Fibroblast of lung (primary cell): ENCODE measurements at regions not wholly inside any gene's neighbourhood (a gene's known extent, or its start where the extent isn't known, plus 50 kb on each side); places are given as distances from the start of the nearest gene placed in this dataset.

Source experiments
- DNase-seq, 2 donors: peaks; one replicate each; pipeline versions ENCODE4 v3.0.0 to v3.0.0-alpha.2; 2010; ENCODE audit warnings: low read depth in 2 of 2
- H2AFZ ChIP-seq: 2 replicates; pipeline ENCODE4 v1.5.1; 2012; ENCODE audit warnings: low read length, control low read depth, inconsistent platforms
- H3K27ac ChIP-seq: 2 replicates; pipeline ENCODE4 v1.5.1; 2011; ENCODE audit warnings: low read length, control low read depth; ENCODE audit not compliant: insufficient read depth
- H3K27me3 ChIP-seq: 2 replicates; pipeline ENCODE4 v1.5.1; 2011; ENCODE audit warnings: mild to moderate bottlenecking, low read length; ENCODE audit not compliant: control insufficient read depth, insufficient read depth
- H3K36me3 ChIP-seq: 2 replicates; pipeline ENCODE4 v1.5.1; 2011; ENCODE audit warnings: low read length; ENCODE audit not compliant: control insufficient read depth, insufficient read depth
- H3K4me1 ChIP-seq: 2 replicates; pipeline ENCODE4 v1.5.1; 2011; ENCODE audit warnings: low read length; ENCODE audit not compliant: control insufficient read depth, insufficient read depth; ENCODE audit errors: extremely low read depth
- H3K4me2 ChIP-seq: 2 replicates; pipeline ENCODE4 v1.5.1; 2011; ENCODE audit warnings: low read length, control low read depth; ENCODE audit not compliant: insufficient read depth; ENCODE audit errors: extremely low read depth
- H3K4me3 ChIP-seq, 4 experiments: fragments of 200-600 bp in 1 of 4; sonication (generic) in 1 of 4; replicated peaks in 1 of 4; 2 replicates each; pipeline ENCODE4 v1.5.1; 2011 to 2016; ENCODE audit warnings: low read length in 4 of 4, low read depth in 3 of 4, mild to moderate bottlenecking in 3 of 4, control low read depth in 2 of 4, inconsistent platforms in 1 of 4, mixed read lengths in 1 of 4; ENCODE audit not compliant: insufficient read depth in 1 of 4; ENCODE audit errors: control extremely low read depth in 1 of 4
- H3K79me2 ChIP-seq: 2 replicates; pipeline ENCODE4 v1.5.1; 2012; ENCODE audit warnings: mild to moderate bottlenecking, low read length, inconsistent platforms; ENCODE audit not compliant: control insufficient read depth, insufficient read depth
- H3K9ac ChIP-seq: 2 replicates; pipeline ENCODE4 v1.5.1; 2011; ENCODE audit warnings: mild to moderate bottlenecking, low read length, control low read depth; ENCODE audit not compliant: insufficient read depth
- H3K9me3 ChIP-seq: 2 replicates; pipeline ENCODE4 v1.5.1; 2012; ENCODE audit warnings: low read depth, low read length; ENCODE audit not compliant: control insufficient read depth, insufficient read depth
- H4K20me1 ChIP-seq: 2 replicates; pipeline ENCODE4 v1.5.1; 2011; ENCODE audit warnings: low read length; ENCODE audit not compliant: control insufficient read depth, insufficient read depth; ENCODE audit errors: extremely low read depth
- CTCF ChIP-seq, 2 donors: IDR thresholded peaks in 1 of 2; conservative IDR thresholded peaks in 1 of 2; 1 replicate in 1 of 2; 2 replicates in 1 of 2; pipeline ENCODE4 v1.5.1; 2011 to 2012; ENCODE audit warnings: low read length in 2 of 2, control low read depth in 1 of 2, inconsistent platforms in 1 of 2, low read depth in 1 of 2, mild to moderate bottlenecking in 1 of 2
- EZH2 ChIP-seq: IDR thresholded peaks from 2 replicates; pipeline ENCODE4 v1.5.1; 2012; ENCODE audit warnings: low read length, control low read depth, mild to moderate bottlenecking; ENCODE audit errors: missing control alignments

GRCh38 chr12:30104971-30105370 is 321.2 kb upstream of the TMTC1 start:
- H3K4me2 ChIP-seq = no peak overlapping the region
- TF ChIP-seq CTCF (conservative IDR thresholded peaks at IDR 0.05 in 1 of 2, IDR thresholded peaks at IDR 0.05 in 1 of 2; ENCODE audit: low read depth in 1 of 2, low read length in 2 of 2) (no peak), EZH2 (no peak)
- H3K36me3 ChIP-seq = no peaks in the 10 kb centered on the region
- H3K27ac ChIP-seq = no peak overlapping the region
- H3K4me3 ChIP-seq = no peak overlapping the region
- H3K9ac ChIP-seq = no peak overlapping the region
- no peaks in the 10 kb centered on the region for H3K9me3 ChIP-seq
- no peaks in the 10 kb centered on the region for H3K4me1 ChIP-seq
- H4K20me1 ChIP-seq = no peaks in the 10 kb centered on the region
- H3K27me3 ChIP-seq = no peaks in the 10 kb centered on the region
- no peaks in the 10 kb centered on the region for H3K79me2 ChIP-seq
- no peak overlapping the region for H2AFZ ChIP-seq
- no peak for DNase-seq

GRCh38 chr12:30100741-30101140 is 317.0 kb upstream of the TMTC1 start:
- Histone ChIP-seq H3K9ac (no peak overlapping the region), H3K79me2 (no peaks in the 10 kb centered on the region), H3K27ac (no peak overlapping the region), H3K36me3 (no peaks in the 10 kb centered on the region), H3K4me2 (no peak overlapping the region), H3K4me3 (no peak overlapping the region), H4K20me1 (no peaks in the 10 kb centered on the region), H2AFZ (no peak overlapping the region), H3K4me1 (no peaks in the 10 kb centered on the region), H3K27me3 (no peaks in the 10 kb centered on the region), H3K9me3 (no peaks in the 10 kb centered on the region)
- no peak for TF ChIP-seq CTCF (conservative IDR thresholded peaks at IDR 0.05 in 1 of 2, IDR thresholded peaks at IDR 0.05 in 1 of 2; ENCODE audit: low read depth in 1 of 2, low read length in 2 of 2)
- TF ChIP-seq EZH2 = no peak
- peak in 1 of 2 donors; percentile 83 for DNase-seq

- no peaks in the 10 kb centered on the region for H3K4me1 ChIP-seq
- H2AFZ ChIP-seq = no peak overlapping the region
- H3K36me3 ChIP-seq = no peaks in the 10 kb centered on the region
- no peaks in the 10 kb centered on the region for H3K27me3 ChIP-seq
- no peak overlapping the region for H3K4me3 ChIP-seq
- H3K27ac ChIP-seq = no peak overlapping the region
- no peak overlapping the region for H3K9ac ChIP-seq
- H3K79me2 ChIP-seq = no peaks in the 10 kb centered on the region
- H3K9me3 ChIP-seq = no peaks in the 10 kb centered on the region
- no peaks in the 10 kb centered on the region for H4K20me1 ChIP-seq
- no peak for DNase-seq
- TF ChIP-seq EZH2 (no peak), CTCF (conservative IDR thresholded peaks at IDR 0.05 in 1 of 2, IDR thresholded peaks at IDR 0.05 in 1 of 2; ENCODE audit: low read depth in 1 of 2, low read length in 2 of 2) (no peak)
- H3K4me2 ChIP-seq = no peak overlapping the region
Observed at GRCh38 chr12:30098677-30099076, 314.9 kb upstream of the TMTC1 start.
